PC-3 (cell line): ENCODE measurements at regions not wholly inside any gene's neighbourhood (a gene's known extent, or its start where the extent isn't known, plus 50 kb on each side); places are given as distances from the start of the nearest gene placed in this dataset.

Experiments
- ATAC-seq: fragments of 200-7000 bp; cut with Tn5 transposase; 2 replicates; pipeline ENCODE4 v1.9.1; 2020; ENCODE audit warnings: mild to moderate bottlenecking, moderate library complexity
- BruUV-seq: library from RNA; stranded (reverse); fragments of 400-500 nt; replicated peaks from 2 replicates; lab custom pipeline; 2021; lab: Mats Ljungman, UMichigan
- CTCF ChIA-PET: fragments of 300-600 bp; sonication (Branson Sonifier 250); formaldehyde crosslinking; loops from one replicate; lab custom pipeline; 2022; ENCODE audit warnings: antibody characterized with exemption; lab: Charles Lee
- POLR2A ChIA-PET: fragments of 300-600 bp; sonication (Branson Sonifier 250); formaldehyde crosslinking; loops from one replicate; lab custom pipeline; 2022; ENCODE audit warnings: antibody characterized with exemption; ENCODE audit not compliant: unreplicated experiment; lab: Charles Lee
- DNase-seq: peaks from one replicate; pipeline ENCODE4 v3.0.0-alpha.2; 2015
- H2AFZ ChIP-seq: fragments of 300-600 bp; sonication (generic); 2 replicates; pipeline ENCODE4 v1.6.0; 2016; ENCODE audit warnings: antibody characterized with exemption, low read length
- H3F3A ChIP-seq: fragments of 300-600 bp; sonication (generic); one replicate; pipeline ENCODE4 v1.6.0; 2017; ENCODE audit warnings: antibody characterized with exemption, low read length, control low read depth, mild to moderate bottlenecking; ENCODE audit not compliant: unreplicated experiment
- H3K27ac ChIP-seq: fragments of 300-600 bp; sonication (generic); 2 replicates; pipeline ENCODE4 v1.5.1; 2016; ENCODE audit warnings: mild to moderate bottlenecking, low read length
- H3K27me3 ChIP-seq: fragments of 300-600 bp; sonication (generic); 2 replicates; pipeline ENCODE4 v1.6.1; 2016; ENCODE audit warnings: low read length, mixed read lengths
- H3K36me3 ChIP-seq: fragments of 300-600 bp; sonication (generic); 2 replicates; pipeline ENCODE4 v1.6.1; 2016; ENCODE audit warnings: low read depth, mixed run types, low read length, mixed read lengths
- H3K4me1 ChIP-seq: fragments of 300-600 bp; sonication (generic); 2 replicates; pipeline ENCODE4 v1.5.1; 2016; ENCODE audit warnings: low read length; ENCODE audit not compliant: insufficient read depth
- H3K4me2 ChIP-seq: fragments of 300-600 bp; sonication (generic); 2 replicates; pipeline ENCODE4 v1.6.0; 2016; ENCODE audit warnings: low read length
- H3K4me3 ChIP-seq: fragments of 300-600 bp; sonication (generic); 2 replicates; pipeline ENCODE4 v1.5.1; 2016; ENCODE audit warnings: mild to moderate bottlenecking, low read length, mixed read lengths
- H3K79me2 ChIP-seq: fragments of 300-600 bp; sonication (generic); 2 replicates; pipeline ENCODE4 v1.6.1; 2017; ENCODE audit warnings: low read length, mixed read lengths
- H3K9ac ChIP-seq: fragments of 300-600 bp; sonication (generic); 2 replicates; pipeline ENCODE4 v1.6.0; 2016; ENCODE audit warnings: mild to moderate bottlenecking, low read length
- H3K9me2 ChIP-seq: fragments of 300-600 bp; sonication (generic); replicated peaks from 2 replicates; pipeline ENCODE4 v1.6.1; 2016; ENCODE audit warnings: mixed run types, low read length, mixed read lengths
- H3K9me3 ChIP-seq: fragments of 300-600 bp; sonication (generic); 2 replicates; pipeline ENCODE4 v1.6.1; 2016; ENCODE audit warnings: low read length, mixed read lengths
- H4K20me1 ChIP-seq: fragments of 300-600 bp; sonication (generic); 2 replicates; pipeline ENCODE4 v1.6.1; 2016; ENCODE audit warnings: low read length, mixed read lengths
- CTCF ChIP-seq: fragments of 300-600 bp; sonication (generic); conservative IDR thresholded peaks from 2 replicates; pipeline ENCODE4 v1.5.1; 2017; ENCODE audit warnings: antibody characterized with exemption, low read depth, mild to moderate bottlenecking, low read length
- EZH2 ChIP-seq: fragments of 300-600 bp; sonication (generic); IDR thresholded peaks from one replicate; pipeline ENCODE4 v1.6.1; 2017; ENCODE audit warnings: antibody characterized with exemption, mild to moderate bottlenecking, low read length; ENCODE audit not compliant: unreplicated experiment
- EZH2phosphoT487 ChIP-seq: fragments of 300-600 bp; sonication (generic); IDR thresholded peaks from 2 replicates; pipeline ENCODE4 v1.6.1; 2018; ENCODE audit warnings: mild to moderate bottlenecking, antibody characterized with exemption, low read length, borderline replicate concordance
- intact Hi-C: fragments of 100-400 bp; cut with micrococcal nuclease; formaldehyde crosslinking; loops from 2 replicates; pipeline ENCODE4 v1.9.0; 2023

- Histone ChIP-seq H3K4me2 (no peak overlapping the region), H4K20me1 (no peaks in the 10 kb centered on the region), H2AFZ (no peak overlapping the region), H3K9ac (no peak overlapping the region), H3K36me3 (no peaks in the 10 kb centered on the region), H3K9me2 (no peaks in the 10 kb centered on the region), H3K27ac (no peak overlapping the region), H3F3A (no peaks in the 10 kb centered on the region), H3K4me1 (no peaks in the 10 kb centered on the region; the same call in 1 of the 2 replicates), H3K4me3 (no peak overlapping the region), H3K79me2 (no peaks in the 10 kb centered on the region), H3K9me3 (no peaks in the 10 kb centered on the region), H3K27me3 (no peaks in the 10 kb centered on the region)
- intact Hi-C loops = no loop called here
- no peak for DNase-seq
- ChIA-PET CTCF (no interaction called here), POLR2A (no interaction called here)
- ATAC-seq = no peak
- BruUV-seq = no TSS peak
- no peak for TF ChIP-seq EZH2phosphoT487
- TF ChIP-seq CTCF = no peak
- no peak for TF ChIP-seq EZH2
Observed at GRCh38 chr6:134830194-134830593, 119.7 kb downstream of the ALDH8A1 start.

- H4K20me1 ChIP-seq = no peaks in the 10 kb centered on the region
- H3K27me3 ChIP-seq = no peaks in the 10 kb centered on the region
- intact Hi-C loops = no loop called here
- ChIA-PET CTCF (no interaction called here), POLR2A (no interaction called here)
- no peaks in the 10 kb centered on the region; the same call in 1 of the 2 replicates for H3K4me1 ChIP-seq
- H2AFZ ChIP-seq = no peak overlapping the region
- H3K27ac ChIP-seq = no peak overlapping the region
- no peaks in the 10 kb centered on the region for H3F3A ChIP-seq
- H3K9me2 ChIP-seq = no peaks in the 10 kb centered on the region
- TF ChIP-seq EZH2 = no peak
- no peak for TF ChIP-seq EZH2phosphoT487
- TF ChIP-seq CTCF = no peak
- no peak overlapping the region for H3K9ac ChIP-seq
- no peaks in the 10 kb centered on the region for H3K9me3 ChIP-seq
- H3K4me3 ChIP-seq = no peak overlapping the region
- H3K79me2 ChIP-seq = no peaks in the 10 kb centered on the region
- no peaks in the 10 kb centered on the region for H3K36me3 ChIP-seq
- DNase-seq (no peak), ATAC-seq (no peak)
- BruUV-seq = no TSS peak
- H3K4me2 ChIP-seq = no peak overlapping the region
Observed at GRCh38 chr6:134828641-134829040, 121.3 kb downstream of the ALDH8A1 start.

DNA sequence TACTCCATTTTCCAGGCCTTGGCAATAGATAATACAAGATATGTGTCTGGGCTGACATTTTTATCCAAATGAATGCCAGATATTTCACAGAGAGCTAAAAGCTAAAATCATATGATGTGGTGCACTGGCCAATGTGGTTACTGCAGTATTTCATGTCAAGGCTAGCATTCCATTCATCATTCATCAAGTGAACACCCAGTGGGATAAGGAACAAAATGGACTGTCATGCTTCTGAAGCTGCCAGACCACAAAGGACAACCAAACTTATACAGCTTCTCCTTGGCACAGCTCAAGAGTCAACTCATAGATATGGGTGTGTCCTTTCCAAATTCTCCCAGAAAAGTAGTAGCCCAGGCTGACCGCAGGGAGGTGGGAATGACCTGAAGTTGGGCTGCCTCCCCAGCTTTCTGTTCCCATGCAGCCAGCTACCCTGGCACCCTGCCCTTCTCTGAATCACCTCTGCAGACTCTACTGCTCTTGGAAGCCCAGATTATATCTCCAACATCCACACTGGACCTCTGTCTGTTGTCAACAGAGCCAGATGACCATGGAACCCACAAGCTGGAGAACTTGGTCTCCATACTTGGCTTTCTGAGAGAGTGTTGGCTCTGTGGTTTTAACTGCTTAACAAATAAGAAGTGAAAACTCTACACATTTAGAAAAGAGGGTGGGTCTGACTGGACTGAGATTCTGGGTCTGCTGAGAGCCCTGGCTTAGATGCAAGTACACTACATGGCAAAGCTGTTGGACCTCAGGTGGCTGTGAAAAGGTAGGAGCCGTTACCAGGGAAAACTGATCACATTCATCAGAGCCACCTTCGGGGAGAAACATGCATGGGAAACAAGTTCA lies 122.8 kb downstream of the ALDH8A1 start:
- Histone ChIP-seq H3K79me2 (no peaks in the 10 kb centered on the region), H3K4me1 (no peaks in the 10 kb centered on the region; the same call in 1 of the 2 replicates), H2AFZ (no peak overlapping the region), H3K4me3 (no peak overlapping the region), H3K27ac (0 out of 2 replicates have a peak overlapping the region, but pooled peaks have one; percentile 16), H3F3A (no peaks in the 10 kb centered on the region), H3K9ac (no peak overlapping the region), H3K27me3 (no peaks in the 10 kb centered on the region), H4K20me1 (no peaks in the 10 kb centered on the region), H3K4me2 (no peak overlapping the region), H3K9me3 (no peaks in the 10 kb centered on the region), H3K9me2 (no peaks in the 10 kb centered on the region), H3K36me3 (no peaks in the 10 kb centered on the region)
- no peak for TF ChIP-seq CTCF
- intact Hi-C loops = no loop called here
- BruUV-seq = no TSS peak
- ATAC-seq (no peak), DNase-seq (peak; percentile 68)
- POLR2A ChIA-PET = no interaction called here
- CTCF ChIA-PET = no interaction called here
